Activated T-helper 17 cell treated with anti-CD3 and anti-CD28 coated beads, Interleukin-2, amount 50 U/mL, for 72 hours (primary cell): ENCODE measurements at regions not wholly inside any gene's neighbourhood (a gene's known extent, or its start where the extent isn't known, plus 50 kb on each side); places are given as distances from the start of the nearest gene placed in this dataset.

ENCODE experiments used
- ATAC-seq: fragments of 150-1000 bp; cut with Tn5 transposase; replicated peaks from 2 replicates; pipeline ENCODE4 v1.10.0; 2021; ENCODE audit warnings: mild to moderate bottlenecking, moderate library complexity
- H3K27ac Mint-ChIP-seq: one replicate; pipeline ENCODE4 v1.8.0; 2022; ENCODE audit warnings: mixed read lengths
- H3K27me3 Mint-ChIP-seq: one replicate; pipeline ENCODE4 v1.8.0; 2022; ENCODE audit warnings: mixed read lengths
- H3K36me3 Mint-ChIP-seq: one replicate; pipeline ENCODE4 v1.8.0; 2022; ENCODE audit warnings: low read depth, mild to moderate bottlenecking, mixed read lengths
- H3K4me1 Mint-ChIP-seq: one replicate; pipeline ENCODE4 v1.8.0; 2022; ENCODE audit warnings: mixed read lengths
- H3K4me3 Mint-ChIP-seq: one replicate; pipeline ENCODE4 v1.8.0; 2022; ENCODE audit warnings: mild to moderate bottlenecking, mixed read lengths
- H3K9me3 Mint-ChIP-seq: one replicate; pipeline ENCODE4 v1.8.0; 2022; ENCODE audit warnings: mixed read lengths

DNA sequence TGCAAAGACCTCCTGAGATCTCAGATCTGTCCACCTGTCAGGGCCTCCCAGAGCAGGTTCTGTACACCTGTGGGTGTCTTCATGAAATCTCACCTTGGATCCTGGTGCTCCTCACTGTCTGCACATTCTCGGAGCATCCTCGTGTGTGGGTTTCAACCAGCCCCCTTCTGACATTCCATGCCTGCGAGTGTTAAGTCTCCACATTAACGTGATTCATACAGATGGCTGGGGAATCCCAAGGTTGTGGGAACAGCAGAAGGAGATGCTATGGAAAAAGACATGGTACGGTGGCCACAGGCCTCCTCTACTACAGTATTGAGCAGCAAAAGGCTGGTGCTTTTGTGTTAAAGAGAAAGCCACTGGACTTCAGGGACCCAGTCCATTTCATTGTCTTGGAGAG, 556.5 kb downstream of the DHX35 start:
- H3K9me3 Mint-ChIP-seq: no peaks in the 10 kb centered on the region
- peaks cover 7% of the 10 kb centered on the region for H3K27me3 Mint-ChIP-seq
- no peak overlapping the region for H3K27ac Mint-ChIP-seq
- no peak for ATAC-seq
- H3K4me1 Mint-ChIP-seq: no peaks in the 10 kb centered on the region
- no peak overlapping the region for H3K4me3 Mint-ChIP-seq
- no peaks in the 10 kb centered on the region for H3K36me3 Mint-ChIP-seq

DNA sequence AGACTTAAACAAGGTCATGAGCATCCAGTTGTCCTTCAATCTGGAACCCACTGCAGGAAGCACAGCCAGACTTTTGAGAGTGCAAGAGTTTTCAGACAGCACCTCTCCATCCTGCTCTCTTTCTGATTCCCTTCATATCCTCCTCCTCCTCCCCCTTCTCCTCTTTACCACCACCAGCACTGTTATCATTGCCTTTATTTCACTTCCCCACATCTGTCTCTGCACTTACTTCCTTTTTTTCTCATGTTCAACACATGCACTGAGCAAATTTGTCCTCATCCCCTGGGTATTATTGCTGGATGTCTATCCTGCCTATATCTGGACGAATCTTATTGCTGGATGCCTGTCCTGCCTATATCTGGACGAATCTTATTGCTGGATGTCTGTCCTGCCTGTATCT, 554.8 kb downstream of the DHX35 start:
- Mint-ChIP-seq H3K9me3 (no peaks in the 10 kb centered on the region), H3K4me1 (no peaks in the 10 kb centered on the region), H3K36me3 (no peaks in the 10 kb centered on the region), H3K27ac (no peak overlapping the region), H3K27me3 (peaks cover 7% of the 10 kb centered on the region), H3K4me3 (no peak overlapping the region)
- no peak for ATAC-seq

DNA sequence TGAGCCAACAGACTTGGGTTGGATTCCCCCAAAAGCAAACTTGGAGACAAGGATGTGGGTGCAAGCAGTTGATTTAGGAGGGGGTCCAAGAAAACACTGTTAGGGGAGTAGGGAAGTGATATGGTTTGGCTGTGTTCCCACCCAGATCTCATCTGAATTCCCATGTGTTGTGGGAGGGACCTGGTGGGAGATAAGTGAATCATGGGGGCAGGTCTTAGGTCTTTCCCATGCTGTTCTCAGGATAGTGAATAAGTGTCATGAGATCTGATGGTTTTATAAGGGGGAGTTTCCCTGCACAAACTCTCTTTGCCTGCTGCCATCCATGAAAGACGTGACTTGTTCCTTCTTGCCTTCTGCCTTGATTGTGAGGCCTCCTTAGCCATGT, 542.6 kb downstream of the DHX35 start:
- Mint-ChIP-seq H3K27me3 (peaks cover 10% of the 10 kb centered on the region), H3K36me3 (no peaks in the 10 kb centered on the region), H3K4me1 (no peaks in the 10 kb centered on the region), H3K9me3 (peaks cover 4% of the 10 kb centered on the region), H3K4me3 (no peak overlapping the region), H3K27ac (no peak overlapping the region)
- no peak for ATAC-seq

DNA sequence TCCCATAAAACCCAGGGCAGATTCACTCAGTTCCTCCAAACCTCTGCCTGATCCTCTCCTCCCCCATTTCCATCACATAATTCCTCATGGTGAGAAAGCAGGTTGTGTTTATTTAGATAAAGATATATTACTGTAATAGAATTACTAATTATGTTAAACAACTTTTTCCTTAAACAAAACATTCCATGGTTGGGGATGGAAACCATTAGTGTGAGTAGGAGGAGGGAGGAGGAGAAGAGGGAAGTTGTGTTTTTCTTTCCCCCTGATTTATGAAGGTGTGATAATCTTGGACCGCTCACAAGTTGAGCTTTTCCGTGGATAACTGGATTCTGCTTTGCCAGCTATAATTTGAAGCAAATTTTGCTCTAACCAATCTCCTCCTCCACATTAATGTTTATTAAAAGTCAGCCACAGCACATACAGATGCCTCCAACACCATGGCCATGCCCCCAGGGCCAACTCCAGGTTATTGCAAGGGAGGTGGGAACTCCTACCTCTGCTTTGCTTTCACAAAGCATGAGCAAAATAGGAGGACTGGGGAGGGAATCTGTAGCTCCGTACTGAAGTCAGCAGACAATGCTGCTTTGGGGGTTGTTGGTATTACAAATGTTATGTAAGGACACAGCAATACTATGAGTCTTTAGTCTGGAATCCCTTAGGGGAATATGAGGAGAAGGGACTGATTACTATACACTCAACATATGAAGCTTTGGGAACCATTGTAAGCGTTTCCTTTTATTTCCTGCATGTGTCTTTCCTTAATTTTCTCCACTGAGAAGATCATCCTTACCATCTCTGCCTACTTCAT, 542.0 kb downstream of the DHX35 start:
- Mint-ChIP-seq H3K36me3 (no peaks in the 10 kb centered on the region), H3K27ac (no peak overlapping the region), H3K9me3 (peaks cover 4% of the 10 kb centered on the region), H3K27me3 (peaks cover 6% of the 10 kb centered on the region), H3K4me1 (no peaks in the 10 kb centered on the region), H3K4me3 (no peak overlapping the region)
- ATAC-seq: no peak

DNA sequence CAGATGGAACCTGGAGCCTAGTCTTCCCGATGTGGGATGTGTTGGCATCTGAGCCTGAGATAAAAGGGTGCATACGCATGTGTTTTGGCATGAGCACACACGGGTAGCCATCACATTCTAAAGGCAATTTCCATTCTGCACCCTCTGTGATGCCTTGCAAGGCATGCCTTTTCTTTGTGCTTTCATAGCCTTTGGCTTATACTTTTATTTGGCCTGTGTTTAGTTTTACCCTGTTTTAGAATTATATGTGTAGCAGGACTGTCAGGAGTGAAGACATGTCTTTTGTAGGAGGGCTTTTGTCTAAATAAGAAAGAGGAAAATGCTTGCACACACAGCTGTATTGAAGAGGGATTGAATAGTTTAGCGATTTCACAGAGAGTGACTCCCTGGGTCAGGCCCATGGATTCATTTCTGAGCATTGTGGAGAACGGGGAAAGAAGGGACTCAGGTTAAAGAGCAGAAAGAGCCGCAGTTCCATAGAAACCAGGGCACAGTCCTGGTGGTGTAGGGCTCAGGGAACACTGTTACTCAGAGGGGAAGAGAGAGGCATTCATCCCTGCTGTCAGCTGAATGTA, 530.2 kb downstream of the DHX35 start:
- no peaks in the 10 kb centered on the region for H3K36me3 Mint-ChIP-seq
- peaks cover 6% of the 10 kb centered on the region for H3K27me3 Mint-ChIP-seq
- no peak overlapping the region for H3K4me3 Mint-ChIP-seq
- ATAC-seq: no peak
- no peak overlapping the region for H3K27ac Mint-ChIP-seq
- H3K9me3 Mint-ChIP-seq: peaks cover 7% of the 10 kb centered on the region
- no peaks in the 10 kb centered on the region for H3K4me1 Mint-ChIP-seq

DNA sequence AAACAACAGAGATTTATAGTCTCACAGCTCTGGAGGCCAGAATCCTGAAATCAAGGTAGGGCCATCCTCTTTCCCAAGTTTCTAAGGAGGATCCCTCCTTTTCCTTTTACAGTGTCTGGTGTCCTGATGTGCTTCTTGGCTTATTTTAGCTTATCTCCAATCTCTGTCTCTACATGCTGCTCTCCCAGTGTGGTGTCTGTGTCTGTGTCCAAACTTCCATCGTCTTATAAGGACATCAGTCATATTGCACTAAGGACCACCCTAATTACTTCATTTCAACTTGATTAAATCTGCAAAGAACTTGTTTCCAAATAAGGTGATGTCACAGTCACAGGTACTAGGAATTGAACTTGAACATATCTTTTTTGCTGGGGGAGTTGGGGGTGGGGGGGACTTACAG, 529.6 kb downstream of the DHX35 start:
- Mint-ChIP-seq H3K27ac (no peak overlapping the region), H3K4me1 (no peaks in the 10 kb centered on the region), H3K9me3 (peaks cover 7% of the 10 kb centered on the region), H3K4me3 (no peak overlapping the region), H3K27me3 (peaks cover 6% of the 10 kb centered on the region), H3K36me3 (no peaks in the 10 kb centered on the region)
- ATAC-seq: no peak

DNA sequence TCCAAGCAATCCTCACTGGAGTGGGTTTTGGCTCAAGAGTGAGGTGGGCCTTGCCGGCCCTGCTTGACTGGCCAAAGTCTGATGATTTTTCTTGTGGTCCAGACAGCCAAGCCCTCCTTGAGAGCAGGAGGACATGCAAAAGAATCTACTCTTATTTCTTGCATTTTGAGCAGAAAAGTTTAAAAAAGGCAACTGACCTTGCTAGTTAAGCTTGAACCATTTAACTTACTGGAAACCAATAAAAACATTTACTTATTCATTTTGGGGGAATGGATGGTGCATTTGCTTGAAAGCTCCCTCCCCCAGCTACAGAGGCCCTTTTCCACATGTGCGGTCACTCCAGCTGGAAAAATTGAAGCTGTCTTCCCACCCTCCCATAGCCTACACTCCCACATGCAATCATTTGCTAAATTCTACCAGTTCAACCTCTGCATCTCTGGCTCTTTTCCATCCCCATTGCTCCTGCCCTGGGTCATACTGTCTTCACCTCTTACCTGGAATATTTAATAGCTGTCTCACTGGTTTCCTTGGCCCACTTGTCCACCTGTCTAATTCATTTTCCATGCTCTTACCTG, 527.9 kb downstream of the DHX35 start:
- no peak overlapping the region for H3K27ac Mint-ChIP-seq
- H3K27me3 Mint-ChIP-seq: peaks cover 6% of the 10 kb centered on the region
- H3K4me3 Mint-ChIP-seq: no peak overlapping the region
- no peaks in the 10 kb centered on the region for H3K36me3 Mint-ChIP-seq
- peaks cover 7% of the 10 kb centered on the region for H3K9me3 Mint-ChIP-seq
- no peak for ATAC-seq
- H3K4me1 Mint-ChIP-seq: no peaks in the 10 kb centered on the region

DNA sequence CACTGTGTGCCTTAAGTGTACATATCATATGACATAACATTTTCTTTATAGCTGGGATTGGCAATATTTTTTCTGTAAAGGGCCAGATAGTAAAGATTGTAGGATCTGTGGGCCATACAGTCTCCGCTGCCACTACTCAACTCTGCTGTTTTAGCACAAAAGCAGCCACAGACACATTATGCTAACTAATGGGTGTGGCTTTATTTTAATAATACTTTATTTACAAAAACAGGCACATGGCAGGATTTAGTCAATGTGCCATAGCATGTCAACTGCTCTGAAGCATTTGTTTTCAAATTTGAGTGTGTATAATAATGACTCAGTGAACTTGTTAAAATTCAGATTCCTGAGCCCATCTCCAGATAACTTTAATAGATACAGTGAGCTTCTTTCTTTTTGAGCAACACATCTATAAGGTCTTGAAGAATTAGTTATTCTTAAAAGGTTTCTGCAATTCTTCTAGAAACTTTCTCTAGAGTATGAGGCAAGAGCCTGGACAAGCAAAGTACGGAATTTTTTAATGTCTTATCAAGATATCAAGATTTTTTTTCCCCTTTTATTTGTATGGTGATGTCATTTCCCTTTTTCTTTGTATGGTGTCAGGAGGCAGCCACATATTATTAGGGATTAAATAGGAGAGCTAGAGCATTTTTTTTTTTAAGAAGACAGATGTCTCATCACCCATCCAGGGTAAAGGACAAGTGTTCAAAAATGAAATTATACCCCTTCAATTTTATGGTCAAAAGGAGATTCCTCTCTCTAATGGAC, 518.3 kb downstream of the DHX35 start:
- Mint-ChIP-seq H3K36me3 (no peaks in the 10 kb centered on the region), H3K4me3 (no peak overlapping the region), H3K9me3 (no peaks in the 10 kb centered on the region), H3K27ac (no peak overlapping the region), H3K4me1 (no peaks in the 10 kb centered on the region), H3K27me3 (no peaks in the 10 kb centered on the region)
- ATAC-seq: no peak

DNA sequence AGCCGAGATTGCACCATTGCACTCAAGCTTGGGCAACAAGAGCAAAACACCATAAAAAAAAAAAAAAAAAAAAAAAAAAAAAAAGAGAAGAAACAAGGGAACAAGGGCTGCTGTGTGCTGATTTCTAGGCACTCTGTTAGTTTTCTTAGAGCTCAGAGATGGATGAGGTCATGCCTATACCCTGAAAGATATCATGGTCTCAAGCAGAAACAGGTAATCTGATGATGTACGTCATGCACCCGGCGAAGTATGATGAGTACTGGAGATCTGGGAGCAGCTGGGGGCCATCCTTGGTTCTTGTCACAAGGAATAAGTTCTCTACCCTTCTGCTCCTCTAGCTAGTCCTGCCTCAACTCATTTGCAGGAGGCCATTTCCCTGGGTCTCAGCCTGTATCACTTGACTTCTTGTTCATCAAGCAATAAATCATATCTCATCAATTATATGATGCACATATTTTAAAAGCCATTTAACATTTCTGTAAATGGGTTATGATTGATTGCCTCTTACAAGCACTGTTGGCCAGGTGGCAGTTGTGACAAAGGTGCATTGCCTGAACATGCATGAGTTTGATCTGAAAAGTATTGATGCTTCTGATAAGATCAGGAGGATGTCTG, 517.2 kb downstream of the DHX35 start:
- ATAC-seq: no peak
- Mint-ChIP-seq H3K9me3 (no peaks in the 10 kb centered on the region), H3K4me1 (no peaks in the 10 kb centered on the region), H3K4me3 (no peak overlapping the region), H3K36me3 (no peaks in the 10 kb centered on the region), H3K27me3 (no peaks in the 10 kb centered on the region), H3K27ac (no peak overlapping the region)

DNA sequence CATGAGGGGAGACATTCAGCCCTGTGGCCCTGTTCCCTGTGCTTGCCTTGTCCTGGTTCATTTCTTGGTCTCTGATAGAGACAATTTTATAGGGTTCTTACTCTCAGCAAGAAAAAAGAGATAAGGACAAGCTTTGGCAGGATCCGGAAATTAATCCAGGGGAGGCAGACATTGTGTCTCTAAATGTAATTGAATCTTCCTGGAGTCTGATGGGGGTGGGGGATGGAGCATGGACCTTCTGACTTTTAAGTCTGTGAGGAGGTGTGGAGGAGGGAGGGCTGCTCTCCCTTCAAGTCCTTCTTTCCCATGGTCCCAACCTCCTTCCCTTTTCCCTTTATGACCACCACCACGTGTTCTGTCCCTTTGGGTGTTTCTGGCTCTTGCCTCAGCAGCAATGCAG, 512.7 kb downstream of the DHX35 start:
- Mint-ChIP-seq H3K4me1 (no peaks in the 10 kb centered on the region), H3K27me3 (no peaks in the 10 kb centered on the region), H3K36me3 (no peaks in the 10 kb centered on the region), H3K4me3 (no peak overlapping the region), H3K9me3 (no peaks in the 10 kb centered on the region), H3K27ac (no peak overlapping the region)
- ATAC-seq: no peak

DNA sequence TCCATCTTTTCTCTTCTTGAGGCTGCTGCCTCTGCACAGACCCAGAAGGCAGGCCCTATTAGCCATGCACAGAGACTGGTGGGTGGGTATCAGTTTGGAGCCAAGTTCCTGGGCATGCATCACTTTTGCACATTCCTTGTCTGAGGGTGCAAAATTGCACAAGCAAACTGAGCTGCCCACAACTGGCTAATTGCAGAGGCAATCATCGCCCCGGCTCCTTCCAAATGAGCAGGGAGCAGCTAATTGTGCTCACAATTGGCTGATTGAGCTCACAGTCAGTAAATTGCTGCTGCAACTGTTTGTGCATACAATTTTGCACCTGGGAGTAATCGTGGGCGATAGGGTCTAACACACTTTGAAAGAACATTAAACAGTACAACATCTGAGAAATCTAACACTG, 511.4 kb downstream of the DHX35 start:
- H3K9me3 Mint-ChIP-seq: no peaks in the 10 kb centered on the region
- H3K4me1 Mint-ChIP-seq: no peaks in the 10 kb centered on the region
- no peaks in the 10 kb centered on the region for H3K27me3 Mint-ChIP-seq
- no peaks in the 10 kb centered on the region for H3K36me3 Mint-ChIP-seq
- no peak for ATAC-seq
- H3K27ac Mint-ChIP-seq: no peak overlapping the region
- H3K4me3 Mint-ChIP-seq: no peak overlapping the region

DNA sequence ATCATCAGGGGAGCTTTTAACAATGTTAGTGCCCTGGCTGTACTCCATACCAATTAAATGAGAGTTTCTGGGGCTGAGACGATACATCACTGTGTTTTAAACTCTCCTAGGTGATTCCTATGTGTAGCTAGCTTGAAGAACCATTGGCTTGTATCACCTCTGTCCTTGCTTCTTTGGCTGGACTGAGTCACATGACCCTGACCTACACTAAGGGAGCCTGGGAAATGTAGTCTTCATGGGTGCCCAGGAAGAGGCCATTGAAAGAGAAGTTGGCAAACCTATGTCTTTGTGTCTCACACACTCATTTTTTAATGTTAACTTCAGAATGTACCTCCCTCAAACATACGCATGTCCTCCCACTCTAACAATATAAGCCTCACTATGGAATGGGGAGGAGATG, 506.6 kb downstream of the DHX35 start:
- Mint-ChIP-seq H3K4me3 (no peak overlapping the region), H3K9me3 (no peaks in the 10 kb centered on the region), H3K36me3 (no peaks in the 10 kb centered on the region), H3K27ac (no peak overlapping the region), H3K4me1 (no peaks in the 10 kb centered on the region), H3K27me3 (peaks cover 5% of the 10 kb centered on the region)
- no peak for ATAC-seq

DNA sequence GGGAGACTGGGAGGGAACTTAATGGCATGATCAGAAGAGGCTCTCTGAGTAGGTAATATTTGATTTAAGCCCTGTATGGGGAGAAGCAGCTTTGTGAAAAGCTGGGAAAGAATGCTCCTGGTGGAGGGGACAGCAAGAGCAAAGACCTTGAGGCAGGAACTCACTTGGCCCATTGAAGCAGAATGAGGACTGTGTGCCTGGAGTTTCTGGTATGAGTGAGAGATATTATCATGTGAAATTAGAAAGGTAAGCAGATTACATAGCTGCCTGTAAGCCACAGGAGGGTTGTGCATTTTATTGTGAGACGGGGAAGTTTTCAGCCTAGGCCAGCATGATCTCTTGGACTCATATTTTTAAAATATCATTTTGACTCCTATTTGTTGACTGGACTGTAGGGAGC, 502.1 kb downstream of the DHX35 start:
- no peak for ATAC-seq
- H3K27ac Mint-ChIP-seq: no peak overlapping the region
- no peak overlapping the region for H3K4me3 Mint-ChIP-seq

DNA sequence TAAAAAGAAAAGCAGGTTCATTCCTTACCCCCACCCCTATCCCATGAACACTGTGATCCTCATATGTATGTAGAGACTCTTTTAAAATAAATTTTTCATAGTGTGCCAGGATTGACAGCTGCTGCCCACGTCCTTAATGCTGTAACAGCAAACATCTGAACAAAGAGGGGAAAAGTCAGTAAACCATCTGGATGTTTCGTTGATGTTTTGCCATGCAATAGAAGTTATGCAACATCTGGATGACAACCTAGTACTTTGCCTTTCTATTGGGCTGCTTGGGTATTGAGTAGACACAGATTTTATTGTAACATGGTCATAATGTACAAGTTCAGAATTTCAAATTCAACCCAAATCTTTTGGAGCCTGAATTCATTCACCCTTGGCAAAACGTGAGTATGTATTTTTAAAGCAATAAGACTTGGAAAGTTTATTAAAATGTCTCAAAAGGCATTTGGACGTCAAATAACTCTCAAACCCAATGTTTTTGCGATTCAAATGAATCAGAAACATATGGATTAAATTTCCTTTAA, 500.3 kb downstream of the DHX35 start:
- Mint-ChIP-seq H3K27ac (no peak overlapping the region), H3K9me3 (no peaks in the 10 kb centered on the region), H3K4me3 (no peak overlapping the region), H3K4me1 (no peaks in the 10 kb centered on the region), H3K27me3 (peaks cover 22% of the 10 kb centered on the region), H3K36me3 (no peaks in the 10 kb centered on the region)
- no peak for ATAC-seq

More for the DNA sequence above, 502.1 kb downstream of the DHX35 start:
- H3K36me3 Mint-ChIP-seq: no peaks in the 10 kb centered on the region
- H3K4me1 Mint-ChIP-seq: no peaks in the 10 kb centered on the region
- peaks cover 10% of the 10 kb centered on the region for H3K27me3 Mint-ChIP-seq
- no peaks in the 10 kb centered on the region for H3K9me3 Mint-ChIP-seq
